ENCODE measurements at regions not wholly inside any gene's neighbourhood (a gene's known extent, or its start where the extent isn't known, plus 50 kb on each side); places are given as distances from the start of the nearest gene placed in this dataset.

- intact Hi-C loops (cut with micrococcal nuclease): no loop called here
- no peak overlapping the region for H3K4me3 ChIP-seq (ENCODE audit: low read length)
- no peak overlapping the region for H3K9ac ChIP-seq (ENCODE audit: low read length)
- ATAC-seq (no peak), DNase-seq (no peak)
- H3K36me3 ChIP-seq (ENCODE audit: low read depth, low read length): no peaks in the 10 kb centered on the region
- no TSS peak for BruUV-seq (replicated peaks)
- no peak overlapping the region for H3K4me2 ChIP-seq (ENCODE audit: low read length)
- H4K20me1 ChIP-seq (ENCODE audit: low read length): no peaks in the 10 kb centered on the region
- POLR2A ChIA-PET (ENCODE audit: unreplicated experiment): no interaction called here
- H3K79me2 ChIP-seq (ENCODE audit: low read length): no peaks in the 10 kb centered on the region
- no peak overlapping the region for H2AFZ ChIP-seq (ENCODE audit: low read length)
- CTCF ChIA-PET: no interaction called here
- no peaks in the 10 kb centered on the region for H3K9me2 ChIP-seq (replicated peaks; ENCODE audit: low read length)
- peaks cover 33% of the 10 kb centered on the region for H3K9me3 ChIP-seq (ENCODE audit: low read length)
- no peaks in the 10 kb centered on the region for H3K27me3 ChIP-seq (ENCODE audit: low read length)
- H3K27ac ChIP-seq (ENCODE audit: low read length): no peak overlapping the region
- H3F3A ChIP-seq (ENCODE audit: low read length, unreplicated experiment): no peaks in the 10 kb centered on the region
- TF ChIP-seq EZH2 (IDR thresholded peaks at IDR 0.05; ENCODE audit: low read length, unreplicated experiment) (no peak), EZH2phosphoT487 (IDR thresholded peaks at IDR 0.05; ENCODE audit: borderline replicate concordance, low read length) (no peak), CTCF (conservative IDR thresholded peaks at IDR 0.05; ENCODE audit: low read depth, low read length) (no peak)
- no peaks in the 10 kb centered on the region for H3K4me1 ChIP-seq (ENCODE audit: insufficient read depth, low read length)
Observed at GRCh38 chr14:25895740-25896139, 702.1 kb downstream of the NOVA1 start.

GRCh38 chr14:25887251-25887878, 710.5 kb downstream of the NOVA1 start:
- H3K4me1 ChIP-seq (ENCODE audit: insufficient read depth, low read length): no peaks in the 10 kb centered on the region
- intact Hi-C loops (cut with micrococcal nuclease): no loop called here
- H3K27ac ChIP-seq (ENCODE audit: low read length): peak overlapping the region; percentile 53
- no peak overlapping the region for H2AFZ ChIP-seq (ENCODE audit: low read length)
- no peaks in the 10 kb centered on the region for H3K9me2 ChIP-seq (replicated peaks; ENCODE audit: low read length)
- CTCF ChIA-PET: no interaction called here
- H4K20me1 ChIP-seq (ENCODE audit: low read length): no peaks in the 10 kb centered on the region
- no peaks in the 10 kb centered on the region for H3K36me3 ChIP-seq (ENCODE audit: low read depth, low read length)
- BruUV-seq (replicated peaks): no TSS peak
- H3K4me2 ChIP-seq (ENCODE audit: low read length): no peak overlapping the region
- no peaks in the 10 kb centered on the region for H3K79me2 ChIP-seq (ENCODE audit: low read length)
- POLR2A ChIA-PET (ENCODE audit: unreplicated experiment): no interaction called here
- DNase-seq (peak; percentile 40), ATAC-seq (no peak)
- peaks cover 14% of the 10 kb centered on the region; the same call in 1 of the 2 replicates for H3K9me3 ChIP-seq (ENCODE audit: low read length)
- no peaks in the 10 kb centered on the region for H3F3A ChIP-seq (ENCODE audit: low read length, unreplicated experiment)
- H3K27me3 ChIP-seq (ENCODE audit: low read length): no peaks in the 10 kb centered on the region
- H3K9ac ChIP-seq (ENCODE audit: low read length): no peak overlapping the region
- no peak overlapping the region for H3K4me3 ChIP-seq (ENCODE audit: low read length)
- TF ChIP-seq EZH2phosphoT487 (IDR thresholded peaks at IDR 0.05; ENCODE audit: borderline replicate concordance, low read length): no peak
- TF ChIP-seq CTCF (conservative IDR thresholded peaks at IDR 0.05; ENCODE audit: low read depth, low read length): no peak

GRCh38 chr14:25884657-25885056, 713.2 kb downstream of the NOVA1 start:
- no peaks in the 10 kb centered on the region for H3K79me2 ChIP-seq (ENCODE audit: low read length)
- no peak overlapping the region for H3K27ac ChIP-seq (ENCODE audit: low read length)
- no peak for DNase-seq
- H3K4me1 ChIP-seq (ENCODE audit: insufficient read depth, low read length): no peaks in the 10 kb centered on the region
- CTCF ChIA-PET: no interaction called here
- ATAC-seq: no peak
- H3K4me3 ChIP-seq (ENCODE audit: low read length): no peak overlapping the region
- POLR2A ChIA-PET (ENCODE audit: unreplicated experiment): no interaction called here
- H2AFZ ChIP-seq (ENCODE audit: low read length): no peak overlapping the region
- H3K4me2 ChIP-seq (ENCODE audit: low read length): no peak overlapping the region
- no peaks in the 10 kb centered on the region for H3K36me3 ChIP-seq (ENCODE audit: low read depth, low read length)
- no peak for TF ChIP-seq CTCF (conservative IDR thresholded peaks at IDR 0.05; ENCODE audit: low read depth, low read length)
- H3K9ac ChIP-seq (ENCODE audit: low read length): no peak overlapping the region
- intact Hi-C loops (cut with micrococcal nuclease): no loop called here
- no peaks in the 10 kb centered on the region for H3K9me2 ChIP-seq (replicated peaks; ENCODE audit: low read length)
- BruUV-seq (replicated peaks): no TSS peak
- no peaks in the 10 kb centered on the region for H3F3A ChIP-seq (ENCODE audit: low read length, unreplicated experiment)
- peaks cover 8% of the 10 kb centered on the region; the same call in 1 of the 2 replicates for H3K9me3 ChIP-seq (ENCODE audit: low read length)
- no peaks in the 10 kb centered on the region for H3K27me3 ChIP-seq (ENCODE audit: low read length)
- H4K20me1 ChIP-seq (ENCODE audit: low read length): no peaks in the 10 kb centered on the region
